ENCODE measurements at regions not wholly inside any gene's neighbourhood (a gene's known extent, or its start where the extent isn't known, plus 50 kb on each side); places are given as distances from the start of the nearest gene placed in this dataset.

- no peak for DNase-seq (ENCODE audit: low read depth)
- H3K4me3 ChIP-seq (ENCODE audit: control insufficient read depth, low read depth, low read length), result no peak overlapping the region
- no peak for TF ChIP-seq CTCF (IDR thresholded peaks at IDR 0.05; ENCODE audit: control insufficient read depth, insufficient read depth, low read depth, low read length, missing control alignments)
Measured at GRCh38 chr12:42704810-42705401, 115.4 kb upstream of the PRICKLE1 start.

DNA sequence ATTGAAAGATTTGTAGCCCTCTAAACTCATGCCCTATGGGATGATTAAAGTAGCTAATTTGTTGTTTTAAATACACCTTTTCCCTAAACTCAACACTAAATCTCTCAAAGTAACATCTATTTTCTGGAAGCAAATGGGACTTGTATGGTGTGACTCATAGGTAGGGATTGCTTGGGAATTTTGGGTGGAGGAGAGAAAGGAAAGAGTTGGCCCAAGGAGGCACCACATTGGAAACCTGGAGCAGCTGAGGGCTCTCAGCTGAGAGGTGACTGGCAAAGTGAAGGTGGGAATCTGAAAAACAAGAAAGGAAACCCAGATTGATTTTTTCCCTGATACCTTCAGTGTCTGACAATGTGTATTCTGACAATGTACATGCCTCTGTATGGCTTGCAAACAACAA lies 114.8 kb upstream of the PRICKLE1 start:
- peak; percentile 56 for DNase-seq (ENCODE audit: low read depth)
- TF ChIP-seq CTCF (IDR thresholded peaks at IDR 0.05; ENCODE audit: control insufficient read depth, insufficient read depth, low read depth, low read length, missing control alignments), result no peak
- H3K4me3 ChIP-seq (ENCODE audit: control insufficient read depth, low read depth, low read length), result no peak overlapping the region

- no peak for TF ChIP-seq CTCF (IDR thresholded peaks at IDR 0.05; ENCODE audit: control insufficient read depth, insufficient read depth, low read depth, low read length, missing control alignments)
- no peak overlapping the region for H3K4me3 ChIP-seq (ENCODE audit: control insufficient read depth, low read depth, low read length)
- DNase-seq (ENCODE audit: low read depth), result no peak
Measured at GRCh38 chr12:42701084-42701483, 111.5 kb upstream of the PRICKLE1 start.

GRCh38 chr12:42698213-42698612 lies 108.7 kb upstream of the PRICKLE1 start:
- no peak overlapping the region for H3K4me3 ChIP-seq (ENCODE audit: control insufficient read depth, low read depth, low read length)
- peak; percentile 90 for DNase-seq (ENCODE audit: low read depth)
- no peak for TF ChIP-seq CTCF (IDR thresholded peaks at IDR 0.05; ENCODE audit: control insufficient read depth, insufficient read depth, low read depth, low read length, missing control alignments)

DNA sequence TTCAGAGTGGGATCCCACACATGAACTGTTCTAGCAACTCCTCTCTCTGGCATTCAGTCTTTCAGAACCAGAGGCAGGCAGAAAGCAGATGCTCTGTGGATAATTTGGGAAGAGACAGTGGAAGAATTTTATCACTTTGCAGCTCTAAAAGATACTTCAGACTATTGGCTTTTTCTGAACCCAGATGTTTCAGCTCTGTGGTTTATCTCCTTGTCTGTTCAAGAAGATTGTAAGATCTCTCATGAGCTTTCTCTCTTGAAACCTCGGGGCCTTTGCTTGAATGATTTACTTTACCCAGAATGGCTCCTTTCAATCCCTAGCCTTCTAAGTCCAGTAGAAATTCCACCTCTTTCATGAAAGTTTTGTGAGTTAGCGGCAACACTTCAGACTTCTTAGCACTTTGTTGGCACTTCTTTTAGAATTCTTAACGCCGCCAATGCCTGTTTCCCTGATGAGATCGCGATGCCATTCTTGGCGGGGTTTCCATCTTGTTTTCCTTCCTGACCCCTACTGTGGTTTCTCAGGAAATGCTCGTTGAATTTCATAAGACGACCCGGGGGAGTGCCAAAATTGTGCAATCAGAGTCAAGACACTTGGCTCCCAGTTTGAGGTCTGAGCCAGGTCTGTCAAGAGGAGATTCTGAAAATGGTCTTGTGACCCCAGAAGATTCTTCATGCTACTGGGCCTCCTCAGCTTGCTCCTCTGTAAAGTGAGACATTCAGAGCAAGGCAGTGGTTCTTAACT lies 107.0 kb upstream of the PRICKLE1 start:
- no peak for TF ChIP-seq CTCF (IDR thresholded peaks at IDR 0.05; ENCODE audit: control insufficient read depth, insufficient read depth, low read depth, low read length, missing control alignments)
- DNase-seq (ENCODE audit: low read depth), result peak; percentile 41

GRCh38 chr12:42695490-42695995 lies 106.0 kb upstream of the PRICKLE1 start:
- H3K4me3 ChIP-seq (ENCODE audit: control insufficient read depth, low read depth, low read length), result no peak overlapping the region
- no peak for TF ChIP-seq CTCF (IDR thresholded peaks at IDR 0.05; ENCODE audit: control insufficient read depth, insufficient read depth, low read depth, low read length, missing control alignments)
- DNase-seq (ENCODE audit: low read depth), result no peak

More for the DNA sequence above, 107.0 kb upstream of the PRICKLE1 start:
- no peak overlapping the region for H3K4me3 ChIP-seq (ENCODE audit: control insufficient read depth, low read depth, low read length)

All from AG09309 (cell line).